ENCODE measurements at regions not wholly inside any gene's neighbourhood (a gene's known extent, or its start where the extent isn't known, plus 50 kb on each side); places are given as distances from the start of the nearest gene placed in this dataset.

DNA sequence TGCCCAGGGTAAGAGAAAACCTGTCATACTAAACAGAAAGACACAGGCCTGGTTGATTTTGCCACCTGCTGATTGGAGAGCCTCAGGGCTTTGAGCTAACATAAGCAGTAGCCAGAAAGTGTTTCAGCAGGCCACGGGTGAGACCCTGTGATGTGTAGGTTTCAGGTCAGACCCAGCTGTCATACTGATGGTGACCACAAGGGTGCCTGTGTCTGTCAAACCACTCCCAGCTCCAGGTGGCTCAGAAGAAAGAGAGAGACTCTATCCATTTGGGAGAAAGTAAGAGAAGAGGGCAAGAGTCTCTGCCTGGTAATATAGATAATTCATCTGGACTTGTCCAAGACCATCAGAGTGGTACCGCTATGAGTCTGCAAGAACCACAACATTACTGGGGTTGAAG lies 72.8 kb upstream of the NLRP2B start:
- DNase-seq (ENCODE audit: extremely low read depth, low read depth) = no peak
- H3K4me3 ChIP-seq (replicated peaks; ENCODE audit: low read depth, low read length) = no peak overlapping the region
- TF ChIP-seq, protein P1, sequence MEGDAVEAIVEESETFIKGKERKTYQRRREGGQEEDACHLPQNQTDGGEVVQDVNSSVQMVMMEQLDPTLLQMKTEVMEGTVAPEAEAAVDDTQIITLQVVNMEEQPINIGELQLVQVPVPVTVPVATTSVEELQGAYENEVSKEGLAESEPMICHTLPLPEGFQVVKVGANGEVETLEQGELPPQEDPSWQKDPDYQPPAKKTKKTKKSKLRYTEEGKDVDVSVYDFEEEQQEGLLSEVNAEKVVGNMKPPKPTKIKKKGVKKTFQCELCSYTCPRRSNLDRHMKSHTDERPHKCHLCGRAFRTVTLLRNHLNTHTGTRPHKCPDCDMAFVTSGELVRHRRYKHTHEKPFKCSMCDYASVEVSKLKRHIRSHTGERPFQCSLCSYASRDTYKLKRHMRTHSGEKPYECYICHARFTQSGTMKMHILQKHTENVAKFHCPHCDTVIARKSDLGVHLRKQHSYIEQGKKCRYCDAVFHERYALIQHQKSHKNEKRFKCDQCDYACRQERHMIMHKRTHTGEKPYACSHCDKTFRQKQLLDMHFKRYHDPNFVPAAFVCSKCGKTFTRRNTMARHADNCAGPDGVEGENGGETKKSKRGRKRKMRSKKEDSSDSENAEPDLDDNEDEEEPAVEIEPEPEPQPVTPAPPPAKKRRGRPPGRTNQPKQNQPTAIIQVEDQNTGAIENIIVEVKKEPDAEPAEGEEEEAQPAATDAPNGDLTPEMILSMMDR (IDR thresholded peaks at IDR 0.05; ENCODE audit: low read depth, low read length, missing control alignments) = no peak

GRCh38 chrX:57741107-57741506 lies 61.0 kb upstream of the NLRP2B start:
- TF ChIP-seq, protein P1 (IDR thresholded peaks at IDR 0.05; ENCODE audit: low read depth, low read length, missing control alignments) = no peak
- no peak for DNase-seq (ENCODE audit: extremely low read depth, low read depth)
- H3K4me3 ChIP-seq (replicated peaks; ENCODE audit: low read depth, low read length) = no peak overlapping the region

DNA sequence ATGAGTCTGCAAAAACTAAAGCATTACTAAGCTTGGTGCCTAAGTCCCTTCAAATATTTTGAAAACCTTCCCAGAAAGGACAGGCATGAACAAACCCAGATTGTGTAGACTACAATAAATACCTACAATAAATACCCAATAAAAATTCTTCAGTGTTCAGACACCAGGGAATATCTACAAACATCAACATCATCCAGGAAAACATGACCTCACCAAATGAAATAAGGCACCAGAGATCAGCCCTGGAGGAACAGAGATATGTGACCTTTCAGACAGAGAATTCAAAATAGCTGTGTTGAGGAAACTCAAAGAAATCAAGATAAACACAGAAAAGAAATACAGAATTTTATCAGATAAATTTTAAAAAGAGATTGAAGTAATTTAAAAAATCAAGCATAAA lies 57.8 kb upstream of the NLRP2B start:
- TF ChIP-seq, protein P1 (IDR thresholded peaks at IDR 0.05; ENCODE audit: low read depth, low read length, missing control alignments) = no peak
- DNase-seq (ENCODE audit: extremely low read depth, low read depth) = no peak
- no peak overlapping the region for H3K4me3 ChIP-seq (replicated peaks; ENCODE audit: low read depth, low read length)
